ENCODE measurements at regions not wholly inside any gene's neighbourhood (a gene's known extent, or its start where the extent isn't known, plus 50 kb on each side); places are given as distances from the start of the nearest gene placed in this dataset.

DNA sequence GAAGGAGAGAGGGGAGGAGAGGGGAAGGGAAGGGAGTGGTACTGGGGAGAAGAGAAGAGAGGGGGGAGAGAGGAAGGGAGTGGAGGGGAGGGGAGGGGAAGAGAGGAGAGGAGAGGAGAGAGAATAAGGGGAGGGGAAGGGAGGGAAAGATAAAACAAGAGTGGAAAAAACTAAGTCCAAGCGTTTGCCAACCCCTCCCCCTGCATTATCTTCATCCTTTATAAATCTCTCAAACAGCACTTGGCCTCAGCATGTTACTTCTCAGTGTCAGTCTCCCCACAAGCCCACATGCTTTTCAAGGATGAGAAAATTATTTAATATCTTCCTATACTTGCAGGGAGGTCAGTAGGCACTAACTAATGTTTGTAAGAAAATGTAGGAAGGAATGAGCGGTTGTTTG, 204.5 kb downstream of the LSM5 start:
- POLR2A ChIA-PET, result no interaction called here
- Mint-ChIP-seq H3K36me3 (ENCODE audit: low read depth) (no peaks in the 10 kb centered on the region), H3K27me3 (ENCODE audit: low read depth) (peaks cover 5% of the 10 kb centered on the region), H3K4me3 (no peak overlapping the region), H3K9me3 (ENCODE audit: insufficient read depth) (no peaks in the 10 kb centered on the region), H3K4me1 (ENCODE audit: low read depth) (no peaks in the 10 kb centered on the region), H3K27ac (no peak overlapping the region)
- ATAC-seq (no peak), DNase-seq (no peak)
- CTCF ChIA-PET, result no interaction called here

DNA sequence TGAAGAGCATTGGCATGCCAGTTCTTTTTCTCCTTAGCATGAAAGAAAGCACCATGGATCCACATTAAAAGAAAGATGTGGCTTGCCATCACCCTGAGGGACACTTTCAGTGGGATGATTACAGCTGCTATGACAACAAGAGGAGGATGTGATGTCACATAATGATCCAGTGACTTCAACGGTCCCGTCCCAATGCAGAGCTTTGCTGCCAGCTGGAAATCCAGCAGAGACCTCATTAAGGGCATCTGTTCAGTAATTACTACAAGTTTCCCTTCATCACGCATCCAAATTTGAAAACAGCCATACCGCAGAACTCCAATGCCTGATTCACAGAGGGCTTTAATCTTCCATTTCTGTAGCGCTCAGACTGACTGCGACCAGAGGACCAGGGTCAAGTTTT, 206.6 kb downstream of the LSM5 start:
- H3K27me3 Mint-ChIP-seq (ENCODE audit: low read depth), result peaks cover 3% of the 10 kb centered on the region
- DNase-seq (no peak), ATAC-seq (no peak)
- ChIA-PET POLR2A (no interaction called here), CTCF (no interaction called here)
- H3K36me3 Mint-ChIP-seq (ENCODE audit: low read depth), result no peaks in the 10 kb centered on the region
- H3K27ac Mint-ChIP-seq, result no peak overlapping the region
- H3K4me1 Mint-ChIP-seq (ENCODE audit: low read depth), result no peaks in the 10 kb centered on the region
- H3K9me3 Mint-ChIP-seq (ENCODE audit: insufficient read depth), result no peaks in the 10 kb centered on the region
- H3K4me3 Mint-ChIP-seq, result no peak overlapping the region

DNA sequence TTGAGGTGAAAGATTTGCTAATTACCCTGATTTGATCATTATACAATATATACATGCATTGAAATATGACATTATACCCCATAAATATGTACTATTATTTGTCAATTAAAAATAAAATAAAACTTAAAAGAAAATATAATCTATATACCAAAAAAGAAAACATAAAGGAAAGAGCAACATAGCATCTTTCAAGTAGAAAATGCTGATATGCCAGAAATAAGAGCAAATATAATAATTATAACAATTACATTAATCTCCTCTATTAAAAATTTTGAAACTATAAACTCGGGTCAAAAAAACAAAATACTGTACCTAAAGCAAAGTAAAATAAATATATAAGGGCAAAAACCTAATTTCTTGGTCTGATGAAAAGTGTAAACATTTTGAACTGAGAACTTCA, 209.3 kb upstream of the PDE1C start:
- no peaks in the 10 kb centered on the region for H3K9me3 Mint-ChIP-seq (ENCODE audit: insufficient read depth)
- H3K27me3 Mint-ChIP-seq (ENCODE audit: low read depth), result peaks cover 10% of the 10 kb centered on the region
- no peak overlapping the region for H3K27ac Mint-ChIP-seq
- peaks cover 13% of the 10 kb centered on the region for H3K4me1 Mint-ChIP-seq (ENCODE audit: low read depth)
- CTCF ChIA-PET, result no interaction called here
- no peak overlapping the region for H3K4me3 Mint-ChIP-seq
- DNase-seq, result no peak
- no peak for ATAC-seq
- POLR2A ChIA-PET, result no interaction called here
- no peaks in the 10 kb centered on the region for H3K36me3 Mint-ChIP-seq (ENCODE audit: low read depth)

DNA sequence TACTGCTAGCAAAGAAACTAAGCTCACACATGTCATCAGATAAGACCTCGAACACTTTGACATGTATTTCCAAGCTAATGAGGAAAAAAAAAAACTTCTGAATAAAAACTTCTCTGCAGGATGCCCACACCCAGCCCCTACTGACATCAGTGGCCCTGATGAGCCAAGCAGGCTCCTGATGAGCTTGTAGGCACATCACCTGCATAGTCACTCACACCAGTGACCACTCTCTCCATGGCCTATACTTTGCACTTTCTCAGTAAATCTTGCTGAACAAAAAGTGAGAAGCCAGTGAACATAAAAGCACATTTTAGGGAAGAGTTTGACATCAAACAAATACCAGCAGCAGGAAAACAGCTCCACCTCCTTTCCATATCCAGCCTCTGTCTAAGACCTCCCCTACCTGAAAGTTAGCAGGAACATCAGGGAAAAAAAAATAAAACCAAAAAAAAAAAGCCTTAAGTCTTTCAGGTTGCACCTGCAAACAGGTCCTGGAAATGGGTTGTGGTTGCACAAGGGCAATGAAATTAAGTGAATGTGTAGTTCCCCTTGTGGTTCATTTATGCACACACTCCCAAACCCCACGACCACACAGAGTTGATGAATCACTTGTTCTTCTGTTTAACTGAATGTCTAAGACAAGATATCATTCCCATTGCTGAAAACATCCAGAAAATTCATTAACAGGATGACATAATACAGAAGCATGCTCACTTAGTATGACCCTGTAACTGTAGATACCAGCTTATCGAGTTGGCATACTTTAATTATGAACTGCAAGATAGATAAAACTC, 205.2 kb upstream of the PDE1C start:
- peaks cover 13% of the 10 kb centered on the region for H3K4me1 Mint-ChIP-seq (ENCODE audit: low read depth)
- ATAC-seq (no peak), DNase-seq (peak; percentile 38)
- no peaks in the 10 kb centered on the region for H3K9me3 Mint-ChIP-seq (ENCODE audit: insufficient read depth)
- H3K27ac Mint-ChIP-seq, result no peak overlapping the region
- H3K27me3 Mint-ChIP-seq (ENCODE audit: low read depth), result peaks cover 18% of the 10 kb centered on the region
- H3K36me3 Mint-ChIP-seq (ENCODE audit: low read depth), result no peaks in the 10 kb centered on the region
- POLR2A ChIA-PET, result no interaction called here
- no peak overlapping the region for H3K4me3 Mint-ChIP-seq
- CTCF ChIA-PET, result no interaction called here

DNA sequence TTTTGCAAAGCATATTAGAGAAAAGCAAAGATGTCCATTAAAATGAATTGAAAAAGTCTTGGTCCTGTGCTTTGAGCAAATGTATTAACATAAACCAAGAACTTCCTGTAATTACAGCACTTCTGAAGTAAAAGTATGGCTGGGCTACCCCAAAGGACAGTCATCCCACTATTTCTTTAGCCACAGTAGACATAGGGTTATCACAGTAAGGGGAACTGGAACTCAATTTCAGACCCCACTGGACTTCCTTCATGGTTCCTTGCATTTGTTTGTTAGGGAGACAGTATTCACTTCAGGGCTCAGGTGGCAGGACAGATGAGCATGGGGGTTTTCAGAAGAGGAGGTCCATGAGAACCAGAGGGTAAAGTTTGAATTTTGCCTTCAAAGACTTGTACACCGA, 203.1 kb upstream of the PDE1C start:
- DNase-seq (no peak), ATAC-seq (no peak)
- H3K36me3 Mint-ChIP-seq (ENCODE audit: low read depth), result no peaks in the 10 kb centered on the region
- H3K4me3 Mint-ChIP-seq, result no peak overlapping the region
- ChIA-PET CTCF (no interaction called here), POLR2A (no interaction called here)
- no peak overlapping the region for H3K27ac Mint-ChIP-seq
- H3K4me1 Mint-ChIP-seq (ENCODE audit: low read depth), result peaks cover 13% of the 10 kb centered on the region
- H3K9me3 Mint-ChIP-seq (ENCODE audit: insufficient read depth), result no peaks in the 10 kb centered on the region
- peaks cover 18% of the 10 kb centered on the region for H3K27me3 Mint-ChIP-seq (ENCODE audit: low read depth)

DNA sequence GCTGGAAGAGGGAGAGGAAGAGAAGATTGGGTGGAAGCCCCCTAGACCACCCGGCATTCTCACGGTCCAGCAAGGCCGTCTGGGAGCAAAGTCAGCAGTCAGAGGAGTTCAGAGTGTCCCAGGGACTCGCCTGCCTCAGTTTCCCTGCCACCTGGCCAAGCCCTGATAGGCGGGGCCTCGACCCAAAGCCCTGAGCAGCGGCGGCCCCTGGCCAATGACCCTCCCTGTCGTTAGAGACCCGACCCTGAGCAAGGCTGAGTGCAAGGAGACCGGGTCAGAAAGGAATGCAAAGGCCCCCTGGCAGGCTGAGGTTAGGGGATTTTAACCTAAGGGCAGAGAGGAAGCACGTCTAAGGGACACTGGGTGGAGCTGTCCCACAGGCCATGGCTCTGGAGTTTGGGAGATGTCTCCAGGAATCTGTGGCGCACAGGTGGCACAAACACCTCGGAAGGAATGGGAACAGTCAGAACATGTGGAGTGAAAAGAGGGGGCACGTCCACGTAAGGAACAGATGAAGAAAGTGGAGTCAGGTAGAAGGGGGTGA, 196.8 kb upstream of the PDE1C start:
- no peaks in the 10 kb centered on the region for H3K9me3 Mint-ChIP-seq (ENCODE audit: insufficient read depth)
- no peaks in the 10 kb centered on the region for H3K36me3 Mint-ChIP-seq (ENCODE audit: low read depth)
- DNase-seq, result no peak
- H3K4me1 Mint-ChIP-seq (ENCODE audit: low read depth), result no peaks in the 10 kb centered on the region
- ChIA-PET CTCF (interaction anchor here (0.8 kb wide), 1 partner anchor 57 kb away, joined by 3 read pairs; no protein-coding TSS in a partner anchor), POLR2A (no interaction called here)
- ATAC-seq, result no peak
- no peaks in the 10 kb centered on the region for H3K27me3 Mint-ChIP-seq (ENCODE audit: low read depth)
- H3K27ac Mint-ChIP-seq, result no peak overlapping the region
- H3K4me3 Mint-ChIP-seq, result no peak overlapping the region

DNA sequence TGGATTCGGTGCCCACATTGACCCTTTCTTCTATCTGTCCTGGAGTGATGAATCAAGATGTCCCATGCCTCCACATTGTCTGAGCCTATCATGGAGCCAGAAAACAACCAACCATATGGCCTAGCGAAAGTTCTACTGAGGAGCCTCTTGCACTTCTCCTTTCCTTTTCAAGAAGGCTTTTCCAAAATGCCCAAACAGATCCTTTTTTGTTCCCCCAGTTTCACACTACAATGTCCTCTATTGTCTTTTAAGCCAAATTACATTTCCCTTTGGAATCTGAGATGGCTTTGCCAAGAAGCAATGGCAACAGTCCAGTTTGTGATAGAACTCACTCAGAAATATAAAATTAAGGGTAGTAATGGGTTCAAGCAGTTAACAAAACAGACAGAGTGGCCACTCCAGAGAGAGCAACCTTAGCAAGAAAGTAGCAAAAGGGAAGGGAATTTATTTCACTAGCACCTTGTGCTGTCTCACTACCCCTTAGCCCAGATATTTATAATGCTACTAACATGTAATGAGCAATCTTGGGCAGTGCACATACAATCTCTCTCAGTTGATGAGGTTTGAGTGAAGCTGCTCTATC, 194.6 kb upstream of the PDE1C start:
- Mint-ChIP-seq H3K27ac (no peak overlapping the region), H3K4me1 (ENCODE audit: low read depth) (no peaks in the 10 kb centered on the region), H3K27me3 (ENCODE audit: low read depth) (no peaks in the 10 kb centered on the region), H3K4me3 (no peak overlapping the region), H3K36me3 (ENCODE audit: low read depth) (no peaks in the 10 kb centered on the region), H3K9me3 (ENCODE audit: insufficient read depth) (no peaks in the 10 kb centered on the region)
- ATAC-seq, result no peak
- DNase-seq, result no peak
- ChIA-PET POLR2A (no interaction called here), CTCF (interaction anchor here (1.0 kb wide), 1 partner anchor 83 kb away, joined by 3 read pairs; no protein-coding TSS in a partner anchor)

DNA sequence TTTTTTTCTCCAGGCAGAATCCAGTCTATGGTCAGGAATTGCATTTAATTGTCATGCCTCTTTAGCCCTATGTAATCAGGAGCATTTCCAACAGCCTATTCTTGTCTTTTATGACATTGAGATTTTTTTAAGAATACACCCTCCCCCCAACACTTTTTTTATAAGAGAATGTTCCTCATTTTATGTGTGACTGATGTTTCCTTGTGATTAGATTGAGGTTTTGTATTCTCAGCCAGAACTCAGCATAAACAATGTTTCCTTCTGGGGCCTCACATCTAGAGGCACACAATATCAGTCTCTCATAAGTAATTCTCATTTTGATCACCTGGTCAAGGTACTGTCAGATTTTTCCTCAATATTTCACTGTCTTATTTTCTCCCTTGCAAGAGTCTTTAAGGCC, 193.4 kb upstream of the PDE1C start:
- H3K27ac Mint-ChIP-seq, result no peak overlapping the region
- CTCF ChIA-PET, result no interaction called here
- no peaks in the 10 kb centered on the region for H3K4me1 Mint-ChIP-seq (ENCODE audit: low read depth)
- H3K27me3 Mint-ChIP-seq (ENCODE audit: low read depth), result no peaks in the 10 kb centered on the region
- DNase-seq (no peak), ATAC-seq (no peak)
- no peak overlapping the region for H3K4me3 Mint-ChIP-seq
- no peaks in the 10 kb centered on the region for H3K9me3 Mint-ChIP-seq (ENCODE audit: insufficient read depth)
- POLR2A ChIA-PET, result no interaction called here
- no peaks in the 10 kb centered on the region for H3K36me3 Mint-ChIP-seq (ENCODE audit: low read depth)

DNA sequence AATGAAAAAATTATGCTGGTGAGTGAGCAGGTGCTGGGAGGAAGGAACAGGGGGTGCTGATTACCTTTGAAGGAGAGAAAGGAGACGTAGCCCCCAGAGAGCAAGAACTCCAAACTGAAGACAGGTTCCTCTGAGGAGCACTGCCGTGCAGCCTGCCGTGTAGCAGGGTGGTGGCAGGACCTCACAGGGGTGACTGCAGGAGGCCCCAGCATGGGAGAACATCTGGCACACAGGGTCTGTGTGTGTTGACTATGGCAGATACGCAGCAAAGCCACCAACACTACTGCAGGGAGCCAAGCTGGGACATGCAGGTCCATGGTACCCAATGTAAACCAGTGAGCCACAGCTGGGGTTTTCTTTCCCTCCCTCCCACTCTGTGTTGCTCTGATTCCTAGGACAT, 192.1 kb upstream of the PDE1C start:
- CTCF ChIA-PET, result no interaction called here
- no peaks in the 10 kb centered on the region for H3K36me3 Mint-ChIP-seq (ENCODE audit: low read depth)
- no peak overlapping the region for H3K27ac Mint-ChIP-seq
- ATAC-seq (no peak), DNase-seq (no peak)
- no peak overlapping the region for H3K4me3 Mint-ChIP-seq
- H3K9me3 Mint-ChIP-seq (ENCODE audit: insufficient read depth), result no peaks in the 10 kb centered on the region
- no peaks in the 10 kb centered on the region for H3K4me1 Mint-ChIP-seq (ENCODE audit: low read depth)
- POLR2A ChIA-PET, result no interaction called here
- no peaks in the 10 kb centered on the region for H3K27me3 Mint-ChIP-seq (ENCODE audit: low read depth)

DNA sequence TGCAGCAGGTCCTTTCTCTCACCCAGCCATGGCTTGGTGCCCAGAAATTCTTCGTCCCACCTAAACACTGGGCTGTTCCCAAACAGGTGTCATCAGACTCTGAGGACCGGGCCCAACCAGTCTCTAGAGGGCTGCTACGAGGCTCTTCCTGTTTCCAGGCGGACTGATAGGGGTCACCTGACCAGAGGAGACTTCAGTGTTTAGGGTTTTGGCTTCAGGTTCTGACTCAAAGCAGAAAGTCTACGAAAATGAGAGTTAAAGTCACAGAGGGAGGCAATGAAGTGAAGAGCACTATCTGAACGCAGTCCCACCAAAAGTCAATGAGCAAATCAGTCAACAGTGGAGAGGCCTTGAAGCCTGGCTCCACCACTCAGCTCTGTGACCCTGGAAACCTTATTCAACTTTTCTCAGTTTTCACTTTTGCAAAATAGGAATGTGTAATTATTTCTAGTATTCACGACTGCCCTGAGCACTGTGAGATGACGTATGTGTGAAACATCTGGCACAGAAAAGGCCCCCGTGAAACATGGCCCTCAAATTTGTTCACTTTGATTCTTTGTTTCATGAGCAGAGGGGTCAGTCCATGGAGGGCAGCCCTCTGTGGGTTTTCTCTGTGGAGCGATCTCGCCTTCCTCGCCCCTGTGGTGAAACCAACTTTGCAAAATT, 189.9 kb upstream of the PDE1C start:
- ChIA-PET POLR2A (no interaction called here), CTCF (no interaction called here)
- Mint-ChIP-seq H3K27ac (no peak overlapping the region), H3K9me3 (ENCODE audit: insufficient read depth) (no peaks in the 10 kb centered on the region), H3K27me3 (ENCODE audit: low read depth) (no peaks in the 10 kb centered on the region), H3K36me3 (ENCODE audit: low read depth) (no peaks in the 10 kb centered on the region), H3K4me1 (ENCODE audit: low read depth) (no peaks in the 10 kb centered on the region), H3K4me3 (no peak overlapping the region)
- DNase-seq, result no peak
- ATAC-seq, result no peak

DNA sequence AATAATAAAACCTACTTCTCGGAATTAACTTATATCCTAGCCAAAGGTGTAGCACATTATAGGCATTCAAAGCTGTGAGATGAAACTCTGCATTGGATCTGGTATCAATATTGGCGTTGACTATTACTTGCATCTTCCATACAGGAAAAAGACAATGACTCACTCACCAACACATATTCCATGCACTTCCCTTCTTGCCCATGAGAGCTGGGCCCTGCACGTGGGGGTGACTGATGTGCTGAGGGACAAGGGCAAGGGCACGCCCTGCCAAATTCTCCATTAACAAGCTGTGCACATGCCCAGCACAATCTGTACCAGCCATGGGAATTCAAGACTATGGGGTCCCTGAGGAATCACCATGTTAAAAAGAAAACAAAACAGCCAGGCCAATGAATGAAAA, 188.1 kb upstream of the PDE1C start:
- Mint-ChIP-seq H3K27ac (no peak overlapping the region), H3K9me3 (ENCODE audit: insufficient read depth) (no peaks in the 10 kb centered on the region), H3K4me1 (ENCODE audit: low read depth) (no peaks in the 10 kb centered on the region), H3K27me3 (ENCODE audit: low read depth) (no peaks in the 10 kb centered on the region), H3K4me3 (no peak overlapping the region), H3K36me3 (ENCODE audit: low read depth) (no peaks in the 10 kb centered on the region)
- no peak for DNase-seq
- ChIA-PET POLR2A (no interaction called here), CTCF (no interaction called here)
- ATAC-seq, result no peak

DNA sequence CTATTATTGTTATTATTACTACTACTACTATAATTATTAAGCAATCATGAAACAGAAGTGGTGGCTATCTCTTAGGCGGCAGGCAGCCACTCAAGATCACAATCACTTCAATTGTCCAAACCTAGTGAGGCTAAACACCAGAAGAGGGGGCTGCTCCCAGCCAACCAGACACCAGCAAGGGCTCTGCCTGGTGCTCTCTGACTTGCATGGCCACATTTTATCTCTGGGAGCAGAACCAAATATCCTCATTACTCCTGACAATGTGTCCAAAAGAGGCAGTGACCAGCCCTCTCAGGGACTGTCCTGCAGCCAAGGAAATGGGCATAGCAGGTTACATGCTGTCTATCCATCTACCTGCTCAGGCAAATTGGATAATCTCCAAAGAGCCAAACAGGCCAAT, 187.4 kb upstream of the PDE1C start:
- ChIA-PET CTCF (no interaction called here), POLR2A (no interaction called here)
- Mint-ChIP-seq H3K27me3 (ENCODE audit: low read depth) (no peaks in the 10 kb centered on the region), H3K4me1 (ENCODE audit: low read depth) (no peaks in the 10 kb centered on the region), H3K36me3 (ENCODE audit: low read depth) (no peaks in the 10 kb centered on the region), H3K27ac (no peak overlapping the region), H3K4me3 (no peak overlapping the region), H3K9me3 (ENCODE audit: insufficient read depth) (no peaks in the 10 kb centered on the region)
- ATAC-seq (no peak), DNase-seq (no peak)
